Stomach (tissue), 8 donors: ENCODE measurements at regions not wholly inside any gene's neighbourhood (a gene's known extent, or its start where the extent isn't known, plus 50 kb on each side); places are given as distances from the start of the nearest gene placed in this dataset.
"Not testable (repeated sequence)": the region's sequence is repeated elsewhere in the genome, so short reads cannot be mapped to it uniquely, and the experiment has no call there.

Experiments
- DNase-seq, 2 donors: peaks; one replicate each; pipeline versions ENCODE4 v3.0.0 to v3.0.0-alpha.2; 2013 to 2019
- H3K27ac ChIP-seq, 5 donors: fragments of 200-600 bp in 4 of 5; sonication (generic) in 4 of 5; one replicate each; pipeline ENCODE4 v1.5.1; 2013 to 2019; ENCODE audit warnings: mild to moderate bottlenecking in 1 of 5, moderate library complexity in 1 of 5
- H3K27me3 ChIP-seq, 3 donors: fragments of 200-600 bp; sonication (generic); one replicate each; pipeline ENCODE4 v1.5.1; 2017 to 2019; ENCODE audit warnings: mixed run types in 1 of 3
- H3K36me3 ChIP-seq, 4 donors: fragments of 200-600 bp; sonication (generic); 1 replicate in 3 of 4; 2 replicates in 1 of 4; pipeline ENCODE4 v1.5.1; 2016 to 2019
- H3K4me1 ChIP-seq, 4 donors: fragments of 200-600 bp; sonication (generic); one replicate each; pipeline ENCODE4 v1.5.1; 2016 to 2019
- H3K4me3 ChIP-seq, 4 donors: fragments of 200-600 bp; sonication (generic) in 3 of 4; one replicate each; pipeline ENCODE4 v1.5.1; 2016 to 2019; ENCODE audit warnings: mild to moderate bottlenecking in 1 of 4
- H3K9me3 ChIP-seq, 4 donors: fragments of 200-600 bp; sonication (generic); one replicate each; pipeline ENCODE4 v1.5.1; 2016 to 2019
- EP300 ChIP-seq: sonication (generic); formaldehyde crosslinking; IDR thresholded peaks from one replicate; pipeline ENCODE4 v1.6.1; 2017; ENCODE audit warnings: antibody characterized with exemption
- POLR2A ChIP-seq, 4 donors: fragments of 450-650 bp; IDR thresholded peaks; one replicate each; pipeline ENCODE4 v1.6.1; 2016; ENCODE audit warnings: antibody characterized with exemption in 4 of 4, control low read depth in 2 of 4, mild to moderate bottlenecking in 1 of 4, moderate library complexity in 1 of 4
- POLR2AphosphoS5 ChIP-seq, 3 donors: sonication (generic); formaldehyde crosslinking; IDR thresholded peaks; one replicate each; pipeline ENCODE4 v1.6.1; 2016; ENCODE audit warnings: antibody characterized with exemption in 3 of 3
- WGBS, 5 donors: extraction: QIAGEN DNeasy Blood & Tissue Kit in 3 of 5; methylation state at CpG; one replicate each; pipeline versions ENCODE4 v1.1.5 to v1.1.7; 2013 to 2018; 5-methylcytosine and 5-hydroxymethylcytosine counted together
- intact Hi-C: fragments of 100-400 bp; cut with DNase I; formaldehyde crosslinking; loops from one replicate; pipeline ENCODE4 v1.15.1; 2023; ENCODE audit warnings: low total_unique reads
- TF ChIP-seq, protein P1 (sequence below), 7 experiments: fragments of 450-650 bp in 4 of 7; fragments of 200-600 bp in 3 of 7; sonication (generic) in 3 of 7; IDR thresholded peaks; one replicate each; pipeline ENCODE4 v1.5.1; 2016 to 2019; ENCODE audit warnings: antibody characterized with exemption in 7 of 7, control low read depth in 2 of 7, mild to moderate bottlenecking in 1 of 7
- donor health status: healthy with polysubstance abuse.
- donor health status: Bipolar disorder and iron deficiency.
- donor health status: healthy.

DNA sequence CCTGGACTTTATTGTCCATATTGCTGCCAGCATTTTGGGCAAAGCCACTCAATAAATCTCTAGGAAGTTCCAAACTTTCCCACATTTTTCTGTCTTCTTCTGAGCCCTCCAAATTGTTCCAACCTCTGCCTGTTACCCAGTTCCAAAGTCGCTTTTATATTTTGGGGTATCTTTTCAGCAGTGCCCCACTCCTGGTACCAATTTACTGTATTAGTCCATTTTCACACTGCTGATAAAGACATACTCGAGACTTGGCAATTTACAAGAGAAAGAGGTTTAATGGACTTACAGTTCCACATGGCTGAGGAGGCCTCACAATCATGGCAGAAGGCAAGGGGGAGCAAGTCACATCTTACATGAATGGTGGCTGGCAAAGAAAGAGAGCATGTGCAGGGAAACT lies 53.4 kb downstream of the AHSP start:
- intact Hi-C loops, H3K27ac ChIP-seq, H3K4me3 ChIP-seq, H3K36me3 ChIP-seq, H3K27me3 ChIP-seq, H3K4me1 ChIP-seq, DNase-seq: not testable (repeated sequence)
- peaks cover 3 to 45% (median 42%) of the 10 kb centered on the region in 4 donors for H3K9me3 ChIP-seq
- 49 to 65% (median 59%) methylated on average over 2 of the region's 2 CpGs for WGBS, 5 donors

DNA sequence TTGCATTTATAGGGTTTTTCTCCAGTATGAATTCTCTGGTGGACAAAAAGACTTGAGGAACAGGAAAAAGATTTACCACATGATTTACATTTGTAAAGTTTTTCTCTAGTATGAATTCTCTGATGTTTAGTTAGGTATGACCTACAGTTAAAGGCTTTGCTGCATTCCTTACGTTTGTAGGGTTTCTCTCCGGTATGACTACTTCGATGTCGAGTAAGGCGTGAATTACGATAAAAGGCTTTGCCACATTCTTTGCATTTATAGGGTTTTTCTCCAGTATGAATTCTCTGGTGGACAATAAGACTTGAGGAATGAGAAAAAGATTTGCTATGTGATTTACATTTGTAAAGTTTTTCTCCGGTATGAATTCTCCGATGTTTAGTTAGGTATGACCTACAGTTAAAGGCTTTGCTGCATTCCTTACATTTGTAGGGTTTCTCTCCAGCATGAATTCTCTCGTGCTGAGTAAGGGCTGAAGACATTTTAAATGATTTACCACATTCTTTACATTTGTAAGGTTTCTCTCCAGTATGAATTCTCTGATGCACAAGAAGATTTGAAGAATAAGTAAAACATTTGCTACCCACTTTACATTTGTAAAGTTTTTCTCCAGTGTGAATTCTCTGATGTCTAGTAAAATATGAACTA lies 74.2 kb downstream of the AHSP start:
- H3K27ac ChIP-seq, H3K36me3 ChIP-seq, H3K27me3 ChIP-seq, DNase-seq, intact Hi-C loops, H3K4me3 ChIP-seq, H3K4me1 ChIP-seq: not testable (repeated sequence)
- peaks cover 16 to 95% (median 78%) of the 10 kb centered on the region in 4 donors for H3K9me3 ChIP-seq
- WGBS, 5 donors = 75 to 86% (median 78%) methylated on average over 9 of the region's 9 CpGs

DNA sequence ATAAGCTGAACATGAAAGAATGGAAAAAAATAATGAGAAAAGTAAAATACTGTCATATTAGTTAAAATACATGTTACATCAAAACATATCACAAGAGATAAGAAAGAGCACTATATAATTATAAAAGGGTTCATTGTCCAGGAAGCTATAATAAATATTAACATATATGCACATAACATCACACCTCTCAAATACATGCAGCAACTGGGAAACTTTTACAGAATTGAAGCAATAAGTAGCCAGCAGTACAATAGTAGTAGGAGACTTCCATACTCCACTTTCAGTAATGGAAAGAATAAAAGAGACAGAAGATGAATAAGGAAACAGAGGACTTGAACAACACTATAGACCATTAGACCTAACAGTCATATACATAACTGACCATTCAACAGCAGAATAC lies 90.4 kb downstream of the AHSP start:
- Histone ChIP-seq H3K27me3 (no peaks in the 10 kb centered on the region), H3K36me3 (no peaks in the 10 kb centered on the region), H3K27ac (no peak overlapping the region), H3K9me3 (peaks cover 0 to 38% (median 7%) of the 10 kb centered on the region in 4 donors), H3K4me1 (no peaks in the 10 kb centered on the region), H3K4me3 (no peak overlapping the region)
- intact Hi-C loops = no loop called here
- no peak for DNase-seq
- TF ChIP-seq POLR2AphosphoS5 (IDR thresholded peaks at IDR 0.05) (no peak), EP300 (no peak), POLR2A (IDR thresholded peaks at IDR 0.05) (no peak)
- TF ChIP-seq, protein P1, sequence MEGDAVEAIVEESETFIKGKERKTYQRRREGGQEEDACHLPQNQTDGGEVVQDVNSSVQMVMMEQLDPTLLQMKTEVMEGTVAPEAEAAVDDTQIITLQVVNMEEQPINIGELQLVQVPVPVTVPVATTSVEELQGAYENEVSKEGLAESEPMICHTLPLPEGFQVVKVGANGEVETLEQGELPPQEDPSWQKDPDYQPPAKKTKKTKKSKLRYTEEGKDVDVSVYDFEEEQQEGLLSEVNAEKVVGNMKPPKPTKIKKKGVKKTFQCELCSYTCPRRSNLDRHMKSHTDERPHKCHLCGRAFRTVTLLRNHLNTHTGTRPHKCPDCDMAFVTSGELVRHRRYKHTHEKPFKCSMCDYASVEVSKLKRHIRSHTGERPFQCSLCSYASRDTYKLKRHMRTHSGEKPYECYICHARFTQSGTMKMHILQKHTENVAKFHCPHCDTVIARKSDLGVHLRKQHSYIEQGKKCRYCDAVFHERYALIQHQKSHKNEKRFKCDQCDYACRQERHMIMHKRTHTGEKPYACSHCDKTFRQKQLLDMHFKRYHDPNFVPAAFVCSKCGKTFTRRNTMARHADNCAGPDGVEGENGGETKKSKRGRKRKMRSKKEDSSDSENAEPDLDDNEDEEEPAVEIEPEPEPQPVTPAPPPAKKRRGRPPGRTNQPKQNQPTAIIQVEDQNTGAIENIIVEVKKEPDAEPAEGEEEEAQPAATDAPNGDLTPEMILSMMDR (IDR thresholded peaks at IDR 0.05) = no peak

DNA sequence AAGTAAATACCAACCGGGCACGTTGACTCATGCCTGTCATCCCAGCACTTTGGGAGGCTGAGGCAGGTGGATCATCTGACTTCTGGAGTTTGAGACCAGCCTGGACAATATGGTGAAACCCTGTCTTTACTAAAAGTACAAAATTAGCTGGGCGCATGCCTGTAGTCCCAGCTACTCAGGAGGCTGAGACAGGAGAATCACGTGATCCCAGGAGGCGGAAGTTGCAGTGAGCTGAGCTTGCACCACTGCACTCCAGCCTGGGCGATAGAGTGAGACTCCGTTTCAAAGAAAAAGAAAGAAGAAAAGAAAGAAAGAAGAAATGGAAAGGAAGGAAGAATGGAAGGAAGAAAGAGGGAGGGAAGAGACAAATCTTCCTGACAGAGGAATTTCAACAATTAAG lies 108.7 kb downstream of the AHSP start:
- TF ChIP-seq POLR2A (IDR thresholded peaks at IDR 0.05) (no peak), POLR2AphosphoS5 (IDR thresholded peaks at IDR 0.05) (no peak), EP300 (no peak)
- TF ChIP-seq, protein P1 (IDR thresholded peaks at IDR 0.05) = no peak
- Histone ChIP-seq H3K36me3 (no peaks in the 10 kb centered on the region), H3K27me3 (peaks cover 0 to 7% (median 0%) of the 10 kb centered on the region in 3 donors), H3K9me3 (peaks cover 0 to 13% (median 0%) of the 10 kb centered on the region in 4 donors), H3K4me1 (no peaks in the 10 kb centered on the region), H3K27ac (no peak overlapping the region), H3K4me3 (no peak overlapping the region)
- DNase-seq = no peak
- WGBS, 5 donors = 84 to 90% (median 88%) methylated on average over 7 of the region's 7 CpGs
- intact Hi-C loops = no loop called here

DNA sequence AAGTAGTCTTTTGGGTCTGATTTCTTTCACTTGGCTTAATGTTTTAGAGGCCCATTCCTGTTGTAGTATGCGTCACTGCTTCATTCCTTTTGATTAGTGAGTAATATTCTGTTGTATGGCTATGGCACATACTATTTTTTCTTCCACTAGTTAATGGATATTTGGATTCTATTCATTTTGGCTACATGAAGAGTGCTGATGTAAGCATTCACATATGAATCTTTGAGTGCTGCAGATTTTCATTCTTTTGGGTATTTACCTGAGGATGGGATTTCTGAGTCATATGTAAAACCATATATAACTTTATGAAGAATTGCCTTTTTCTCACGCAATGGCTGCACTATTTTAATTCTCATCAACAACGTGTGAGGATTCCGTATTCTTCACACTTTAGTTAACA lies 113.6 kb downstream of the AHSP start:
- H3K4me3 ChIP-seq = no peak overlapping the region
- peaks cover 0 to 7% (median 0%) of the 10 kb centered on the region in 3 donors for H3K27me3 ChIP-seq
- no peaks in the 10 kb centered on the region for H3K36me3 ChIP-seq
- DNase-seq = no peak
- intact Hi-C loops = no loop called here
- H3K27ac ChIP-seq = no peak overlapping the region
- TF ChIP-seq POLR2AphosphoS5 (IDR thresholded peaks at IDR 0.05) = no peak
- TF ChIP-seq POLR2A (IDR thresholded peaks at IDR 0.05) = no peak
- TF ChIP-seq, protein P1 (IDR thresholded peaks at IDR 0.05) = no peak
- H3K4me1 ChIP-seq = no peaks in the 10 kb centered on the region
- 73 to 82% (median 77%) methylated on average over 4 of the region's 4 CpGs for WGBS, 5 donors
- peaks cover 0 to 4% (median 2%) of the 10 kb centered on the region in 4 donors for H3K9me3 ChIP-seq

DNA sequence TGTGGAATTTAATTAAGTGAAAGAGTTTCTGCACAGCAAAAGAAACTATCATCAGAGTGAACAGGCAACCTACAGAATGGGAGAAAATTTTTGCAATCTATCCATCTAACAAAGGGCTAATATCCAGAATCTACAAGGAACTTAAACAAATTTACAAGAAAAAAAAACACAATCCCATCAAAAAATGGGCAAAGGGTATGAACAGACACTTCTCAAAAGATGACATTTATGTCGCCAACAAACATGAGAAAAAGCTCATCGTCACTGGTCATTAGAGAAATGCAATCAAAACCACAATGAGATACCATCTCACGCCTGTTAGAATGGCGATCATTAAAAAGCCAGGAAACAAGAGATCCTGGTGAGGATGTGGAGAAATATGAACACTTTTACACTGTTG lies 128.0 kb downstream of the AHSP start:
- intact Hi-C loops, H3K36me3 ChIP-seq, H3K27ac ChIP-seq, DNase-seq, H3K4me1 ChIP-seq, H3K27me3 ChIP-seq, H3K4me3 ChIP-seq: not testable (repeated sequence)
- 71 to 85% (median 80%) methylated on average over 4 of the region's 4 CpGs for WGBS, 5 donors
- H3K9me3 ChIP-seq = peaks cover 0 to 39% (median 7%) of the 10 kb centered on the region in 4 donors
